Omental fat pad (tissue), 3 donors: ENCODE measurements at regions not wholly inside any gene's neighbourhood (a gene's known extent, or its start where the extent isn't known, plus 50 kb on each side); places are given as distances from the start of the nearest gene placed in this dataset.

Source experiments
- ATAC-seq: fragments of 150-250 bp; one replicate; pipeline ENCODE4 v1.9.1; 2016; ENCODE audit warnings: mild to moderate bottlenecking, moderate library complexity; ENCODE audit not compliant: low FRiP score
- DNase-seq: peaks from one replicate; pipeline ENCODE4 v3.0.0-alpha.2; 2019; ENCODE audit warnings: low spot score
- TF ChIP-seq, protein P1 (sequence below), 3 donors: fragments of 450-650 bp; IDR thresholded peaks; one replicate each; pipeline ENCODE4 v1.5.1; 2016 to 2017; ENCODE audit warnings: antibody characterized with exemption in 3 of 3, mild to moderate bottlenecking in 3 of 3, moderate library complexity in 2 of 3

DNA sequence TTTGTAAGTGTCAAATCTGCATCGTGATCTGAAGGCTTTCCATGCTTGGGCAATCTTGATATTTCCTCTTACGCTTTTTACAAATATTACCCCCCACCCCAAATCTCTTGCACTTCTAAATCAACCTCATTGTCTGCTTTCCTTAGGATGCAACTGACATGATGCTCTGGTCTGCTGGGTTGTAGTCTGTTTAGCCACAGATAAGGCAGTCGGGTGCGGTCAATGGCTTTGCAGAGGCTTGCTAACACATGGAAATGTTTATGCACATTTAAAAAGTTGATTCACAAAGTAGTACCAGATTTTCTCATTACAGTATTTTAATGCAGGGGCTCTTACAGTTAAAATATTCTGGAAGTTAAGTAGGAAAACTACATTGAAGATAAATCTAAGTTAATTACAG is 172.5 kb downstream of the BAMBI start:
- DNase-seq (no peak), ATAC-seq (no peak)
- TF ChIP-seq, protein P1, sequence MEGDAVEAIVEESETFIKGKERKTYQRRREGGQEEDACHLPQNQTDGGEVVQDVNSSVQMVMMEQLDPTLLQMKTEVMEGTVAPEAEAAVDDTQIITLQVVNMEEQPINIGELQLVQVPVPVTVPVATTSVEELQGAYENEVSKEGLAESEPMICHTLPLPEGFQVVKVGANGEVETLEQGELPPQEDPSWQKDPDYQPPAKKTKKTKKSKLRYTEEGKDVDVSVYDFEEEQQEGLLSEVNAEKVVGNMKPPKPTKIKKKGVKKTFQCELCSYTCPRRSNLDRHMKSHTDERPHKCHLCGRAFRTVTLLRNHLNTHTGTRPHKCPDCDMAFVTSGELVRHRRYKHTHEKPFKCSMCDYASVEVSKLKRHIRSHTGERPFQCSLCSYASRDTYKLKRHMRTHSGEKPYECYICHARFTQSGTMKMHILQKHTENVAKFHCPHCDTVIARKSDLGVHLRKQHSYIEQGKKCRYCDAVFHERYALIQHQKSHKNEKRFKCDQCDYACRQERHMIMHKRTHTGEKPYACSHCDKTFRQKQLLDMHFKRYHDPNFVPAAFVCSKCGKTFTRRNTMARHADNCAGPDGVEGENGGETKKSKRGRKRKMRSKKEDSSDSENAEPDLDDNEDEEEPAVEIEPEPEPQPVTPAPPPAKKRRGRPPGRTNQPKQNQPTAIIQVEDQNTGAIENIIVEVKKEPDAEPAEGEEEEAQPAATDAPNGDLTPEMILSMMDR (IDR thresholded peaks at IDR 0.05) = no peak

DNA sequence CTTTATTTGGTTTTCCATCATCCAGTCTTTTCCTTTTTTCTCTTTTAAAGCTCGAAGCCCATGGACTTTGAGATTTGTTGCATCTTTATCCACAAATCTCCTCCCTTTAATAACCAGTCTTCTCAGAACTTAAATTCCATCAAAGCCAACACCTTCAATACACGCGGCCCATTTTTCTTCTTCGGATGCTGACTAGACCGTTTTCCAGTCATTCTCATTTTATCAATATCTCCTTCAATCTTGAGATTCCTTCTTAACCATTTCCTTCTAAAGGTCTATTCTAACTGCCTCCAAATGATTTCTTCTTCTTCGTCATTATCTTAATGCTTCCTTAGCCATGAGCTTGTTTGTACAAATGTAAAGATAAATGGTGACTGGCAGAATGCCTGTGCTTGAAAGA is 173.5 kb downstream of the BAMBI start:
- no peak for ATAC-seq
- TF ChIP-seq, protein P1 (IDR thresholded peaks at IDR 0.05) = no peak

DNA sequence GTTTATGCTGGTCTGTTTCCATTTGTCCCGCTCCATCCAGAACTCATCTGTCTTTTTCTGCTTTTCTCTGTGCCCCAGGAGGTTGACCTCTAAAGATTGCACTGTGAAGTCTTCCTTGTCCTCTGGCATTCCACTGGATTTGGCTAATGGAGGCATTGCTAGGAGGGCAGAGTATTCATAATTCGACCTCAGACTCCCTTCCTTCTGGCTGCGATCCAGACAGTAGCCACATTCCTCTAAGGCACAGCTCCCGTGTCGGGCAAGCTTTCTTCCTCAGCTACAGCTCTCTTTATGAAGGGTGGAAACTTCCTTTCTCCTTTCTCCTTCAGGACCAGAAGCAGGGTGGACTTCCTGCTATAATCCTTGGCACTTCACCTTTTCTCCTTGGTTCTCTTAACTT is 175.9 kb downstream of the BAMBI start:
- ATAC-seq (no peak), DNase-seq (no peak)
- TF ChIP-seq, protein P1 (IDR thresholded peaks at IDR 0.05) = no peak

More for the DNA sequence above, 173.5 kb downstream of the BAMBI start:
- no peak for DNase-seq

DNA sequence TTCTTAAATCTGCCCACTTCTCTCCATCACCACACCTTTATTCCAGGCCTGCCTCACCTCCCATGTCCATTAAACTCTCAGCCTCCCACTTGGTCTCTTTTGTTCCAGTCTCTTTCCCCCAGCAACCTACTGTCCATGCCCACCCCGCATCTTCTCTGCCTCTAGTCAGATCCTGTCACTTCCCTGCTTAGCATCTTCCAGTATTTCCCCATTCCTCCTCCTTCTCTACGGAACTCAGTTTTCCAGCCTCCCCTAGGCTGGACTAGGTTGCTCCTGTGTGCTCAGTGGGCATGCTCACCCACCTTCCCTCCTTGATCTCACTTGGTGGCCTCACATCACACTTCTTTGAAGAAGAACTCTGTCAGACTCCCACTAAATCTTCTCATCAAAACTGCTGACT is 179.8 kb downstream of the BAMBI start:
- TF ChIP-seq, protein P1 (IDR thresholded peaks at IDR 0.05) = no peak
- ATAC-seq (no peak), DNase-seq (no peak)

DNA sequence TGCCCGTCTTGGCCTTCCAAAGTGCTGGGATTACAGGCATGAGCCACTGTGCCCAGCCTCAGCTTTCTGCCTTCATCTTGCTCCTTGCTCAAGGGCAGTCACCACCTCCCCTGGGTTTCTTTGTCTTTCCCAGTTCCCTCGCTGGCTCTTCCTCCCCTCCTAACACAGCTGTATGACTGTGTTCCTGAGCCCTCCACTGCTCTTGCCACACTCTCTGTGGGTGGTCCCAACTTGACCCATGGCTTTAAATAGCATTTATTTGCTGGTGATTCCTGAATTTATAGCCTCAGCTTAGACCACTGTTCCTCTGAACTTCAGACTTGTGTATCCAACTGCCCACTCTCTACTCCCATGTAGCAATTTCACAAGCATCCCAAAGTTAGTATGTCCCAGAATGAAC is 181.3 kb downstream of the BAMBI start:
- DNase-seq (no peak), ATAC-seq (no peak)
- TF ChIP-seq, protein P1 (IDR thresholded peaks at IDR 0.05) = no peak

DNA sequence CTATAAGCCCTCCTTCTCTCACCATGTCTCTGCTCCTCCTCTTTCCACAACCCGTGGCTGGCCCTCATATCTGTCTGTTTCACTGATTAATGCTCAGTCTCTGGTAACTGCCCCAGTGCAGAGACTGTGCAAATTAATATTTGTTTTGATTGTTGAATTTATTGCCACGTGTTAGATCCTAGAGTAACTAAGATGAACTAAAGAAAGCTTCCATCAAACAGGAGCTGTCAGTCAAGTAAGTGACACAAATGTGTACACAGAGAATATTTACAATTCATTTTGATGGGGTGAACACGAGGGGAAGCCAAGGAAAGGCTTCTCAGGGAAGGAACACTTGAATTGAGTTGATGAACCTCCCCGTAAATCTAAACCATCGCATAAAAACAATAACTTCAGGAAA is 182.5 kb downstream of the BAMBI start:
- TF ChIP-seq, protein P1 (IDR thresholded peaks at IDR 0.05) = no peak
- ATAC-seq (no peak), DNase-seq (no peak)

DNA sequence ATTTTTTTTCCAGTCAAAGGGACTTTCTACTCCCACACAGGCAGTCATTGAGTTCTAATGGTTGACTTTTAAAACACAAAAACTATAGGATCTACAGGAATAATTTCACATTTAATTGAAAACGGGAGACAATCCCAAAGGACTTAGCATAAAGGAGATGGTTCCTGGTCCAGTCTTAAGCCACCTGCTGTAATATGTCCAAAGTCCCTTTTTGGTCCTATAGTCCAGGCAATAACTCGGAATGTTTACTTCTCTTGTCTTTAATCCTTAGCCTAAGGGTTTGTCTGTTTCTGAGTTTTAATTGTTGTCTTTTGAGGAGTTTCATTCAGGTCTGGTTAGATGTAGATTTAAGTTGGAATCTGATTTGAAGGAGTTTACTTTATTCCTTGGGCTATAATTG is 184.9 kb downstream of the BAMBI start:
- TF ChIP-seq, protein P1 (IDR thresholded peaks at IDR 0.05) = no peak
- no peak for ATAC-seq
- DNase-seq = no peak
